Stomach (tissue), 8 donors: ENCODE measurements at regions not wholly inside any gene's neighbourhood (a gene's known extent, or its start where the extent isn't known, plus 50 kb on each side); places are given as distances from the start of the nearest gene placed in this dataset.
"Not testable (repeated sequence)": the region's sequence is repeated elsewhere in the genome, so short reads cannot be mapped to it uniquely, and the experiment has no call there.

Experiments
- DNase-seq, 2 donors: peaks; one replicate each; pipeline versions ENCODE4 v3.0.0 to v3.0.0-alpha.2; 2013 to 2019
- H3K27ac ChIP-seq, 5 donors: fragments of 200-600 bp in 4 of 5; sonication (generic) in 4 of 5; one replicate each; pipeline ENCODE4 v1.5.1; 2013 to 2019; ENCODE audit warnings: mild to moderate bottlenecking in 1 of 5, moderate library complexity in 1 of 5
- H3K27me3 ChIP-seq, 3 donors: fragments of 200-600 bp; sonication (generic); one replicate each; pipeline ENCODE4 v1.5.1; 2017 to 2019; ENCODE audit warnings: mixed run types in 1 of 3
- H3K36me3 ChIP-seq, 4 donors: fragments of 200-600 bp; sonication (generic); 1 replicate in 3 of 4; 2 replicates in 1 of 4; pipeline ENCODE4 v1.5.1; 2016 to 2019
- H3K4me1 ChIP-seq, 4 donors: fragments of 200-600 bp; sonication (generic); one replicate each; pipeline ENCODE4 v1.5.1; 2016 to 2019
- H3K4me3 ChIP-seq, 4 donors: fragments of 200-600 bp; sonication (generic) in 3 of 4; one replicate each; pipeline ENCODE4 v1.5.1; 2016 to 2019; ENCODE audit warnings: mild to moderate bottlenecking in 1 of 4
- H3K9me3 ChIP-seq, 4 donors: fragments of 200-600 bp; sonication (generic); one replicate each; pipeline ENCODE4 v1.5.1; 2016 to 2019
- WGBS, 5 donors: extraction: QIAGEN DNeasy Blood & Tissue Kit in 3 of 5; methylation state at CpG; one replicate each; pipeline versions ENCODE4 v1.1.5 to v1.1.7; 2013 to 2018; 5-methylcytosine and 5-hydroxymethylcytosine counted together
- intact Hi-C: fragments of 100-400 bp; cut with DNase I; formaldehyde crosslinking; loops from one replicate; pipeline ENCODE4 v1.15.1; 2023; ENCODE audit warnings: low total_unique reads
- donor health status: healthy with polysubstance abuse.
- donor health status: Bipolar disorder and iron deficiency.
- donor health status: healthy.

DNA sequence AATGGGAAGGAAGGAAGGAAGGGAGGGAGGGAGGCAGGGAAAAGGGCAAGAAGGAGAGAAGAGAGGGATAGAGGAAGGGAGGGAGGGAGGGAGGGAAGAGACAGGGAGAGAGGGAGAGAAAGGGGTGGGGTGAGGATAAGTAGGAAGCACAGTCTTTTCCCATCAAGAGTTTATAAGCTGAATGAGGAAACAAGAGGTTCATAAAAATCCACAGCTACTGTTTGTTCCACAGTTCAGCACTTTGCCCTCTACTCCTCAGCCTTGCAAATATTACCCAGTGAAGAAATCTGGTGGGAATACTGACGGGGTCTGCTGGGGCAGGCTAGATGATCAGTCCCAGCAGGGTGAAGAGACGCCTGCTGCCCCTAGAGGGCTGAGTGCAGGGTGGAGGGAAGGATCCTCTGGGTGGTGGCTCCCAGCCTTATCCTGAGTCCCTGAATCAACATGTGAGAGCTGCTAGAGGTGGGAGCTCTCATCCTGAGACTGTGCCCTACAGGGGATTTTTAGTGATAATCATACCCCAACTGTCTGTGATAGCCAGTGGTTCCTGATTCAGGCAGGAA is 233.9 kb upstream of the NBPF12 start:
- H3K27ac ChIP-seq, H3K9me3 ChIP-seq, H3K36me3 ChIP-seq, H3K27me3 ChIP-seq, H3K4me3 ChIP-seq, H3K4me1 ChIP-seq, intact Hi-C loops, DNase-seq: not testable (repeated sequence)
- 46 to 88% (median 65%) methylated on average over 1 to 2 of the region's 2 CpGs for WGBS, 5 donors

DNA sequence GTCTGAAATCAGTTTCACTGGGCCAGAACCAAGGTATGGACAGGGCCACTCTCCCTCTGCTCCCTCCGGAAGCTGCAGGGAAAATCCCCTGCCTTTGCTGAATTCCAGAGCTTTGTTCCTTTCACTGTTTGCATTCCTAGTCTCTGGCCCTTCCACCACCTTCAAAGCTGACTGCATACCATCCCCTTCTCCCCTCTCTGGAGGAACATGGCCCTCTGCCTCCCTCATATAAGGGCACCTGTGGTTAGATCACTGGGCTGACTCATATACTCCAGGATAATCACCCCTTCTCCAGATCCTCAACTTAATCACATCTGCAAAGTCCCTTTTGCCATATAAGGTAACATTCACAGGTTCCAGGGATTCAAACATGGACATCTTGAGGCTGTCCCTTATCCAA is 236.8 kb upstream of the NBPF12 start:
- H3K27ac ChIP-seq, H3K36me3 ChIP-seq, DNase-seq, H3K4me3 ChIP-seq, intact Hi-C loops, H3K27me3 ChIP-seq, H3K9me3 ChIP-seq, H3K4me1 ChIP-seq: not testable (repeated sequence)
- no CpG with 5 or more reads among the region's 1 CpG for WGBS, 5 donors

DNA sequence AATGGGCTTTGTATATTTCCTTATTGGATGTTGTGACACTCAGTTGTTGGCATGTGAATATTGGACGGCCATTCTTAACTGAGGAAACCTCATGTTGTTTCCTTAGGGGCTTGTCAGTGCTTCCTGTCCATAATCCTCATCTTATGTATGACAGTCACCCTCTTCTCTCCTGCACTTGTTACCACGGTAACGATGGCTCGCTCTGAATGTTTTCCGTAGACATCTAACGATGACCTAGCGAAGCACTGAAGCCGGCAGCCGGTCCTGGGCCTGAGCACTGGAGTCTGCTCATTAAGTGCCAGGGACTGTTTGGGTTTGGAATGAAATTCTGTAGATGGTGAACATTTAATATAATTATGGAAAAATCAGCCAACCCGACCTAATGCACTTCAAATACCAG is 242.7 kb upstream of the NBPF12 start:
- H3K36me3 ChIP-seq, H3K4me3 ChIP-seq, intact Hi-C loops, H3K4me1 ChIP-seq, H3K27me3 ChIP-seq, H3K27ac ChIP-seq, H3K9me3 ChIP-seq, DNase-seq: not testable (repeated sequence)
- WGBS, 5 donors = 81 to 93% (median 88%) methylated on average over 2 to 9 of the region's 10 CpGs

DNA sequence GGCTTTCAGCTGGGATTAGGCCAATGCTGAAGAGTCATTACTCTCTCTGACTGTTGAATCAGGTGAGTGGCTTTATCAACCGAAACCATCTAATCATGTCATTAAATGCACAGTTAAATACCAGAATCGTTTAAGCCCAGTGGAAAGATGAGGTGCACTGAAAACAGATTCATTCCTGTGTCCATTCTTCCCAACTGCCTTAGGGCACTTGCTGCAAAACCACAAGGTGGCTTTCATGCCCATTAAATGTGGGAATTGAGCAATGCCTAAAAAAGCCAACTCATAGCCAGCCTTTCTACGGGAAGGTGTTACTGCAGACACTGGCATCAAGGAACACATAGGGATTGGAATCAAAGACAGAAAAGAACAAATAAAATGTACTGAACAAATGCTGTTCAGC is 246.3 kb upstream of the NBPF12 start:
- H3K4me1 ChIP-seq, H3K27ac ChIP-seq, H3K9me3 ChIP-seq, intact Hi-C loops, DNase-seq, H3K27me3 ChIP-seq, H3K36me3 ChIP-seq, H3K4me3 ChIP-seq: not testable (repeated sequence)
- 52 to 85% (median 75%) methylated on average over 2 of the region's 3 CpGs; no CpG with 5 or more reads in 2 of the 5 donors for WGBS, 5 donors

DNA sequence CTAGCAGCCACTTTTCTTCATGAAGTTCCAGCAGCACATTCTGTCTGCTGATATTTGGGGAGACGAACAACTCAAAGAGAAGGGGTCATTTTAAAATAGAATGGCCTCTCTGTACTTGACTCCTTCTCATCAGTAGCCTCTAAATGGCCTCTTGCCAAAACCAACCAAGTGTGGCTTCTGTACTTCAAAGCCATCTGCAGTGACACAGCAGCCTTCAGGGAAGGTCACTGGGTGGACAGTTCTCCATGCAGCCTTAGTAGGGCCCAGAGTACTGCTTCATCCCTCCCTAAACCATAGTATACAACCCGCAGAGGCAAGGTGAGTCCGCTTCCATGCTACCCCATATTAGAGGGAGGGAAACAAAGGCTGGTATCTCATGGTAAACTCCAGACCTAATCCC is 249.2 kb upstream of the NBPF12 start:
- H3K27ac ChIP-seq, DNase-seq, H3K9me3 ChIP-seq, H3K36me3 ChIP-seq, H3K4me3 ChIP-seq, intact Hi-C loops, H3K4me1 ChIP-seq, H3K27me3 ChIP-seq: not testable (repeated sequence)
- 75 to 89% (median 82%) methylated on average over 1 of the region's 3 CpGs for WGBS, 5 donors

DNA sequence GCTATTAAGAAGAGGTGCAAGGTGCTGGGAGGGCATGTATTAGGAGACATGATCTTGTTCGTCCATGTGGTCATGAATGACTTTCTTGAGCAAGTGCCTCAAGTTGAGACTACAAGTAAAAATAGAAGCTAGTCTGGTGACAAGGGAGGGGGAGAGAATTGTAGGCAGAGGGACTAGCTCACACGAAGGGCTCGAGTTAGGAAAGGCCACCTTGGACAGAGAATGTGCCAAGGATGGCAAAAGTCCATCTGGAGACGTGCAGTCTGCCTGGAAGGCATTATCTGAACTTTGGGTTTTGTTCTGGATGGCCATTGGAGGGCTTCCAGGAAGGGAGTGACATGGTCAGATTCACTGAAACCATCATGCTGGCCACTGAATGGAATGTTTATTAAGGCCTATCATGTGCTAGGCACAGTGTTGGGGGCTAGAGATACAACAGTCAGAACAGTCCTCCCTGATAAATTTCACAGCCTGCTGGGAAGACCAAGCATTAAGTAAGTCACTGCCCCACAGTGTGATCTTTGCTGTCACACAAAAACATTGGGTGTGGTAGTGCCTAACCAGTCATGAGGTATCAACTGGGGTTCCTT is 251.3 kb upstream of the NBPF12 start:
- H3K4me1 ChIP-seq, H3K27ac ChIP-seq, H3K4me3 ChIP-seq, H3K27me3 ChIP-seq, H3K36me3 ChIP-seq, DNase-seq, H3K9me3 ChIP-seq, intact Hi-C loops: not testable (repeated sequence)
- 56 to 72% (median 60%) methylated on average over 3 to 4 of the region's 4 CpGs for WGBS, 5 donors

DNA sequence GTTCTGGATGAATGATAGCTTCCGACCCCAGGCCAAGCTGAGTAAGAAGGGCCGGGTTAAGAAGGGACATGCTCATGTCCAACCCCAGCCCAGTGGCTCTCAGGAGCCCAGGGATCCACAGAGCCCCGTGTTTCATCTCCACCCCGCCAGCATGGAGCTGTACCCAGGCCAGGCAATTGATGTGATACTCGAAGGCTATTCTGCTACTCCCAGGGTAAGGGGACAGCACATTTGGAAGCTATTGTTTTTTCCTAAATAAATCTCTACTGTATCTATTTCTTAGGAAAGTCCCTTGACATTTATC is 255.0 kb upstream of the NBPF12 start:
- H3K36me3 ChIP-seq, H3K27ac ChIP-seq, intact Hi-C loops, H3K4me3 ChIP-seq, H3K27me3 ChIP-seq, DNase-seq, H3K4me1 ChIP-seq, H3K9me3 ChIP-seq: not testable (repeated sequence)
- 75 to 86% (median 78%) methylated on average over 1 of the region's 5 CpGs; no CpG with 5 or more reads in 1 of the 5 donors for WGBS, 5 donors

DNA sequence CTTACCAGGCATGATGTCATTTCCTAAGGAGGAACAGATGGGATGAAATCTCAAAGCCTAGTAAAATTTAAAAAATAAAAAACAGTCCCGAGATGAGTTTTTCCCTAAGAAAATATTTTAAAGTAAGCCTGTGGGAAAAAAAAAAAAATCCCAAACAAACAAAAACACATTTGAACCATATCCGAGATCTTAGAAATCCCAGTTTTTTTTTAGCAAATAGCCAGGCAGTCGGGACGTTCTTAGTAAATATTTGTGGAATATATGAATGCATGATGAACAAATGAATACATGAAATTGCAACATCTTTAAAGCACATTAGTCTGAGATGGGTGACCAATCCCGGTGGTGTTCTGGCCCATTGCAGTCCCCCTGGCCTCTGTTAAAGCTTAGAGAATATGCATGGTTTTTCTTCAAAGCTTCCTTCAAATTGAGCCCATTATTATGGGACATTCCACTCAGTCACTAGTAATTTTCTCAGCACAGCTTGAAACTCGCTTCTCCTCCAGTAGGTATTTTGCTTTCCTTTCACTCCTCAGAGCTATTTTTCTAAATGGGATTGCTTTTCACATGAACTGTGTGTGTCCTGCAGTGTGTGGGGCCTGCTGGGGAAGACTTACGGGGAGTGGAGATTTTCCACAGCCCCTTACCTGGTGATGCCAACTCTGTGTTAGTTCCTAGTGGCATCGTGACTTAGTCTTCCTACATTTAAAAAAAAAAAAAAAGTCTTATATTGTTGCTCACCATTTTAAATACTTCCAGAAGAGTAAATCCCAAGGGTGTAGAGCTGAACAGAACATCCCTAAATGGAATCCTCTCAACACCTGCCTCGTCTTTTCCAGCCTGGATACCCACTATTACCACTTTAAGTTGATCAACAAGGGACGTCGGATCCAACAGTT is 255.6 kb upstream of the NBPF12 start:
- WGBS, 5 donors = 50 to 73% (median 65%) methylated on average over 2 to 7 of the region's 11 CpGs
- H3K27ac ChIP-seq, H3K4me3 ChIP-seq, H3K4me1 ChIP-seq, H3K9me3 ChIP-seq, DNase-seq, H3K36me3 ChIP-seq, intact Hi-C loops, H3K27me3 ChIP-seq: not testable (repeated sequence)

DNA sequence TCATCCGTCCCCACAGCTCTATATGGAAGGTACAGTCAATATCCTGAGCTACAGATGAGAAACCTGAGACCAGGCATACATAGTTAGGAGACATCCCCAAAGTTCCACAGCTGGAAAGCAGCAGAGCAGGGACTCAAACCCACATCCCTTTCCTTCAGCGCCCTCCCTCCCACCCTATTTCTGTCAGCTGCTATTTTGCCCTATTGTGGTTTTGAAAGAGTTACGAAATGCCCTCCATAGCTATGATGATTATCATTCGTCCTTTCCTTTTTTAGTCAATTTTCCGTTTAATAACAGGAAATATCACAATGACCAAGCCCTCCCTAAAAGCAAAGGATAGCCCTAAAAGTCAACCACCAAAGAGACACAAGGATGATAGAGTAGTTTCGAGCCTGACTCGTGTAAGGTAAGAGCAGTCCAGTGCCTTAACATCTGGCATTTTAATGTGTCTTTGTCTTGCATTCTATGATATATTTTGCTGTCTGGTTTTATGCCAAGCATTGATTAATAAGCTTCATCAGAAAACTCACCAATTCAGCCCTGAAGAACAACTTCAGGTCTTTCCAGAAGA is 264.3 kb upstream of the NBPF12 start:
- intact Hi-C loops, H3K4me1 ChIP-seq, H3K27me3 ChIP-seq, H3K36me3 ChIP-seq, H3K4me3 ChIP-seq, H3K27ac ChIP-seq, H3K9me3 ChIP-seq, DNase-seq: not testable (repeated sequence)
- WGBS, 5 donors = 54 to 79% (median 69%) methylated on average over 7 of the region's 7 CpGs

DNA sequence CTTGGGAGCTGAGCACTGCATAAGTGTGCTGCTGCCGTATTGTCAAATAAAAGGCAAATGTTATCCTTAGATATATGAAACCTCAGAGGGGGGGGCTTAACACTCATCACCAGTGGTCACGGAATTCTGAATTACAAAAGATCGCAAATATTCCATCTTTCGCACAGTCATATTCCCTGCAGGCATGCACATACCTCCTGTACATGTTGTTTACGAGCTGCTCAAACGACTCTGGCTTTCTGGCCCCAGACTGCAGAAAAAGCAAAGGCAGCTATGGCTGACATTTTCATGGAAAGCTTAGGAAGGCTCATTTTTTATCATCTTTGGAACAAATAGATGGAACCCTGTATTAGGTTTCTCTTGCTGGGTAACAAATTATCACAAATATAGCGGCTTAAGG is 265.5 kb upstream of the NBPF12 start:
- WGBS, 5 donors = 69 to 82% (median 74%) methylated on average over 3 to 6 of the region's 7 CpGs
- H3K4me1 ChIP-seq, H3K9me3 ChIP-seq, H3K27ac ChIP-seq, H3K36me3 ChIP-seq, DNase-seq, intact Hi-C loops, H3K4me3 ChIP-seq, H3K27me3 ChIP-seq: not testable (repeated sequence)

DNA sequence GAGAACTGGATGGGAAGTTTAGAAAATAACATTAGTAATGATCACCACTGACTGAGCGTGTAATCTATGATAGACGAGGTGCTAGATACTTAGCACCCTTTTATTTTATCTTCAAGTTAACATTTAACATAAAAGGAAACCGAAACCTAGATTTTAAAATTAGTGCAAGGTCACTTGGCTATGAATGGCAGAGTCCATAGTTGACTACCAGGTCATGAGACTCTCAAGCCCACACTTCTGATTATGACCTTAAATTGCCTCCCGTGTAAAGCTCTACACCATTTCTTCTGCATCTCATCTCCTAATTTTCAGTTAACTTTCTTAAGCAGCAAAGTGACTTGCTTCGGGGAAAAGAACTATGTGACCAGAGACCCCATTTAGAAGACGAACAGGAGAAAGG is 266.5 kb upstream of the NBPF12 start:
- H3K36me3 ChIP-seq, H3K27ac ChIP-seq, H3K4me1 ChIP-seq, intact Hi-C loops, H3K4me3 ChIP-seq, DNase-seq, H3K9me3 ChIP-seq, H3K27me3 ChIP-seq: not testable (repeated sequence)
- WGBS, 5 donors = 74 to 84% (median 79%) methylated on average over 3 to 6 of the region's 6 CpGs
